ENCODE measurements at regions not wholly inside any gene's neighbourhood (a gene's known extent, or its start where the extent isn't known, plus 50 kb on each side); places are given as distances from the start of the nearest gene placed in this dataset.

GRCh38 chr19:32146664-32147063 lies 198.7 kb upstream of the ZNF507 start:
- Histone ChIP-seq H3K27ac (replicated peaks) (no peak overlapping the region), H3K27me3 (ENCODE audit: insufficient read depth, poor library complexity, severe bottlenecking) (no peaks in the 10 kb centered on the region), H3K4me3 (replicated peaks; ENCODE audit: insufficient read depth, low read length) (no peak overlapping the region)
- TF ChIP-seq GABPA (IDR thresholded peaks at IDR 0.05; ENCODE audit: low read depth): no peak
- TF ChIP-seq, protein P1, sequence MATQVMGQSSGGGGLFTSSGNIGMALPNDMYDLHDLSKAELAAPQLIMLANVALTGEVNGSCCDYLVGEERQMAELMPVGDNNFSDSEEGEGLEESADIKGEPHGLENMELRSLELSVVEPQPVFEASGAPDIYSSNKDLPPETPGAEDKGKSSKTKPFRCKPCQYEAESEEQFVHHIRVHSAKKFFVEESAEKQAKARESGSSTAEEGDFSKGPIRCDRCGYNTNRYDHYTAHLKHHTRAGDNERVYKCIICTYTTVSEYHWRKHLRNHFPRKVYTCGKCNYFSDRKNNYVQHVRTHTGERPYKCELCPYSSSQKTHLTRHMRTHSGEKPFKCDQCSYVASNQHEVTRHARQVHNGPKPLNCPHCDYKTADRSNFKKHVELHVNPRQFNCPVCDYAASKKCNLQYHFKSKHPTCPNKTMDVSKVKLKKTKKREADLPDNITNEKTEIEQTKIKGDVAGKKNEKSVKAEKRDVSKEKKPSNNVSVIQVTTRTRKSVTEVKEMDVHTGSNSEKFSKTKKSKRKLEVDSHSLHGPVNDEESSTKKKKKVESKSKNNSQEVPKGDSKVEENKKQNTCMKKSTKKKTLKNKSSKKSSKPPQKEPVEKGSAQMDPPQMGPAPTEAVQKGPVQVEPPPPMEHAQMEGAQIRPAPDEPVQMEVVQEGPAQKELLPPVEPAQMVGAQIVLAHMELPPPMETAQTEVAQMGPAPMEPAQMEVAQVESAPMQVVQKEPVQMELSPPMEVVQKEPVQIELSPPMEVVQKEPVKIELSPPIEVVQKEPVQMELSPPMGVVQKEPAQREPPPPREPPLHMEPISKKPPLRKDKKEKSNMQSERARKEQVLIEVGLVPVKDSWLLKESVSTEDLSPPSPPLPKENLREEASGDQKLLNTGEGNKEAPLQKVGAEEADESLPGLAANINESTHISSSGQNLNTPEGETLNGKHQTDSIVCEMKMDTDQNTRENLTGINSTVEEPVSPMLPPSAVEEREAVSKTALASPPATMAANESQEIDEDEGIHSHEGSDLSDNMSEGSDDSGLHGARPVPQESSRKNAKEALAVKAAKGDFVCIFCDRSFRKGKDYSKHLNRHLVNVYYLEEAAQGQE (IDR thresholded peaks at IDR 0.05; ENCODE audit: insufficient replicate concordance, low read depth): no peak
- TF ChIP-seq SPI1 (IDR thresholded peaks at IDR 0.05; ENCODE audit: borderline replicate concordance, low read depth): no peak
- TF ChIP-seq, protein P2, sequence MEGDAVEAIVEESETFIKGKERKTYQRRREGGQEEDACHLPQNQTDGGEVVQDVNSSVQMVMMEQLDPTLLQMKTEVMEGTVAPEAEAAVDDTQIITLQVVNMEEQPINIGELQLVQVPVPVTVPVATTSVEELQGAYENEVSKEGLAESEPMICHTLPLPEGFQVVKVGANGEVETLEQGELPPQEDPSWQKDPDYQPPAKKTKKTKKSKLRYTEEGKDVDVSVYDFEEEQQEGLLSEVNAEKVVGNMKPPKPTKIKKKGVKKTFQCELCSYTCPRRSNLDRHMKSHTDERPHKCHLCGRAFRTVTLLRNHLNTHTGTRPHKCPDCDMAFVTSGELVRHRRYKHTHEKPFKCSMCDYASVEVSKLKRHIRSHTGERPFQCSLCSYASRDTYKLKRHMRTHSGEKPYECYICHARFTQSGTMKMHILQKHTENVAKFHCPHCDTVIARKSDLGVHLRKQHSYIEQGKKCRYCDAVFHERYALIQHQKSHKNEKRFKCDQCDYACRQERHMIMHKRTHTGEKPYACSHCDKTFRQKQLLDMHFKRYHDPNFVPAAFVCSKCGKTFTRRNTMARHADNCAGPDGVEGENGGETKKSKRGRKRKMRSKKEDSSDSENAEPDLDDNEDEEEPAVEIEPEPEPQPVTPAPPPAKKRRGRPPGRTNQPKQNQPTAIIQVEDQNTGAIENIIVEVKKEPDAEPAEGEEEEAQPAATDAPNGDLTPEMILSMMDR (IDR thresholded peaks at IDR 0.05; ENCODE audit: insufficient read depth, low read length): no peak
- TF ChIP-seq POLR2AphosphoS5 (IDR thresholded peaks at IDR 0.05; ENCODE audit: low read depth): no peak
- no peak for DNase-seq (ENCODE audit: low read depth in 1 of 2, low spot score in 1 of 2)

DNA sequence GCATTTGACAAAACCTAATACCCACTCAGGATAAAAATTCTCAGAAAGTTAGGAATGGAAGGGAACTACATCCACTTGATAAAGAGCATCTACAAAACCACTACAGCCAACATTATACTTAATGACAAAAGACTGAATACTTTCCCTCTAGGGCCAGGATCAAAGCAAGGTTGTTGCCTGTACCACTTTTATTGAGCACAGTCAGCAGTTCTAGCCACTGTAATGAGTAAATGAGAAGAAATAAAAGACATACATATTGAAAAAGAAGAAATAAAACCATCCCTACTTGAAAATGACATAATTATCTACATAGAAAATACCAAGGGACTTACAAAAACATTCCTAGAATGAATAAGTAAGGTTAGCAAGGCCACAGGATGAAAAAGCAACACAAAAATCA lies 194.8 kb upstream of the ZNF507 start:
- DNase-seq (ENCODE audit: low read depth in 1 of 2, low spot score in 1 of 2): no peak
- H3K27me3 ChIP-seq (ENCODE audit: insufficient read depth, poor library complexity, severe bottlenecking): no peaks in the 10 kb centered on the region
- no peak for TF ChIP-seq POLR2AphosphoS5 (IDR thresholded peaks at IDR 0.05; ENCODE audit: low read depth)
- TF ChIP-seq, protein P1 (IDR thresholded peaks at IDR 0.05; ENCODE audit: insufficient replicate concordance, low read depth): no peak
- TF ChIP-seq SPI1 (IDR thresholded peaks at IDR 0.05; ENCODE audit: borderline replicate concordance, low read depth): no peak
- TF ChIP-seq, protein P2 (IDR thresholded peaks at IDR 0.05; ENCODE audit: insufficient read depth, low read length): no peak
- no peak for TF ChIP-seq GABPA (IDR thresholded peaks at IDR 0.05; ENCODE audit: low read depth)
- H3K4me3 ChIP-seq (replicated peaks; ENCODE audit: insufficient read depth, low read length): no peak overlapping the region
- no peak overlapping the region for H3K27ac ChIP-seq (replicated peaks)

DNA sequence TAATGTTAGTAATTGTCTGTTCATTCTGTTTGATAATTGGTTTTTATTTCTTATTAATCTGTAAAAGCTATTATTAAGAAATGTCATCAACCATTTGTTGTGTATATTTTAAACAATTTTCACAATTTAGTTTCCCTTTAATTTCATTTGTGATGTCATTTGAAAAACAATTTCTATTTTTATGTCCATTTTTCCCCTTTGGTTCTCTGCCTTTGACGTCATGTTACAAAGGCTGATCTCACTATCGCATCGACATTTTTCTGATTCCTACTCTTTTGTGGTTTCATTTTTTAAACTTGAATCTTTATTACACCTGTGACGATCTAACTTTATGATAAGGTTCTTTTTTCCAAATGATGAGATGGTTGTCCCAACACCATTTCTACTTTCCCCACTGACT lies 191.0 kb upstream of the ZNF507 start:
- no peaks in the 10 kb centered on the region for H3K27me3 ChIP-seq (ENCODE audit: insufficient read depth, poor library complexity, severe bottlenecking)

More for the DNA sequence above, 191.0 kb upstream of the ZNF507 start:
- Histone ChIP-seq H3K27ac (replicated peaks) (no peak overlapping the region), H3K4me3 (replicated peaks; ENCODE audit: insufficient read depth, low read length) (no peak overlapping the region)
- no peak for DNase-seq (ENCODE audit: low read depth in 1 of 2, low spot score in 1 of 2)
- TF ChIP-seq POLR2AphosphoS5 (IDR thresholded peaks at IDR 0.05; ENCODE audit: low read depth) (no peak), SPI1 (IDR thresholded peaks at IDR 0.05; ENCODE audit: borderline replicate concordance, low read depth) (no peak), GABPA (IDR thresholded peaks at IDR 0.05; ENCODE audit: low read depth) (no peak)
- TF ChIP-seq, protein P2 (IDR thresholded peaks at IDR 0.05; ENCODE audit: insufficient read depth, low read length): no peak
- TF ChIP-seq, protein P1 (IDR thresholded peaks at IDR 0.05; ENCODE audit: insufficient replicate concordance, low read depth): no peak

Data from HL-60 (cell line).